Adrenal gland (tissue), 9 donors: ENCODE measurements at regions not wholly inside any gene's neighbourhood (a gene's known extent, or its start where the extent isn't known, plus 50 kb on each side); places are given as distances from the start of the nearest gene placed in this dataset.

ENCODE experiments used
- DNase-seq, 7 donors: peaks; one replicate each; pipeline ENCODE4 v3.0.0-alpha.2; 2019 to 2020
- H3K27ac ChIP-seq, 5 donors: fragments of 200-600 bp; sonication (generic) in 4 of 5; 1 replicate in 3 of 5; 2 replicates in 2 of 5; pipeline versions ENCODE4 v1.5.1 to v1.8.0; 2016 to 2020; ENCODE audit warnings: mild to moderate bottlenecking in 1 of 5
- H3K27me3 ChIP-seq: fragments of 200-600 bp; 2 replicates; pipeline ENCODE4 v1.8.0; 2021
- H3K36me3 ChIP-seq, 2 donors: fragments of 200-600 bp; replicated peaks in 1 of 2; 1 replicate in 1 of 2; 2 replicates in 1 of 2; pipeline versions ENCODE4 v1.5.1 to v1.8.0; 2018 to 2022
- H3K4me1 ChIP-seq, 2 donors: fragments of 200-600 bp; replicated peaks in 1 of 2; 1 replicate in 1 of 2; 2 replicates in 1 of 2; pipeline versions ENCODE4 v1.5.1 to v1.8.0; 2018 to 2021
- H3K4me3 ChIP-seq, 4 donors: fragments of 200-600 bp; sonication (generic) in 3 of 4; one replicate each; pipeline ENCODE4 v1.5.1; 2016 to 2018
- H3K9me3 ChIP-seq, 3 donors: fragments of 200-600 bp; sonication (generic) in 1 of 3; replicated peaks in 1 of 3; 1 replicate in 2 of 3; 2 replicates in 1 of 3; pipeline versions ENCODE4 v1.5.1 to v1.8.0; 2016 to 2021
- POLR2A ChIP-seq, 2 donors: fragments of 450-650 bp; IDR thresholded peaks; one replicate each; pipeline ENCODE4 v1.6.1; 2017; ENCODE audit warnings: antibody characterized with exemption in 2 of 2, mild to moderate bottlenecking in 2 of 2, moderate library complexity in 1 of 2
- WGBS, 4 donors: extraction: QIAGEN DNeasy Blood & Tissue Kit in 2 of 4; methylation state at CpG; one replicate each; pipeline versions ENCODE4 v1.1.5 to v1.1.7; 2013 to 2017; 5-methylcytosine and 5-hydroxymethylcytosine counted together
- intact Hi-C, 2 donors: fragments of 100-400 bp; cut with DNase I; formaldehyde crosslinking; loops; one replicate each; pipeline versions ENCODE4 v1.14.1 to v1.15.0; 2022 to 2023
- TF ChIP-seq, protein P1 (sequence below), 6 experiments: fragments of 450-650 bp in 4 of 6; fragments of 200-600 bp in 2 of 6; sonication (generic) in 1 of 6; IDR thresholded peaks; 1 replicate in 5 of 6; 2 replicates in 1 of 6; pipeline versions ENCODE4 v1.5.1 to v1.8.0; 2016 to 2021; ENCODE audit warnings: antibody characterized with exemption in 6 of 6, mild to moderate bottlenecking in 2 of 6, moderate library complexity in 1 of 6
- donor health status: healthy with polysubstance abuse.
- donor health status: Bipolar disorder and iron deficiency.
- donor health status: DM: yes; HTN: yes; CAD: no.
- donor health status: DM: no; HTN: no; CAD: no.
- donor health status: DM: no; HTN: no; CAD: no.

DNA sequence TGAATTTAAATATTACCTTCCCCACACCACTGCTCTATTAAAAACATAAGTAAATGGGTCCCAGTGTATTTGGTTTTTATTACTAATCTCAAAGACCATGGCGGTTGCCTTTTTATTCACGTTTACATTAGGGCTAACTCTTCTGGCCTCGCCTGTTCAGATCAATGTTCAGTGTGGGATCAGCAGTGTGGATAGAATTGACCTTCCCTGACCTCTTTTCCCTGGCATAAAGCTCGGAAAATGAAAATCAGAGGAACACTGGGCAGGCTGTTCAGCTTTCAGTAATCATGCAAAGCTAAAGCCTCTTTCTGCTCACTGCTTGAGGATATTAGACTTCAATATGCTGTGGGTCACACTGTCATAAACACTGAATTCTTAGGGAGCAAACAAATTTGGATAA lies 422.6 kb upstream of the ONECUT1 start:
- no peak overlapping the region for H3K27ac ChIP-seq
- WGBS, 4 donors, result 70 to 83% (median 77%) methylated on average over 4 of the region's 4 CpGs
- H3K36me3 ChIP-seq, result no peaks in the 10 kb centered on the region
- H3K4me3 ChIP-seq, result no peak overlapping the region
- H3K4me1 ChIP-seq, result no peaks in the 10 kb centered on the region
- DNase-seq, result no peak
- no peaks in the 10 kb centered on the region for H3K27me3 ChIP-seq
- TF ChIP-seq POLR2A (IDR thresholded peaks at IDR 0.05), result no peak
- TF ChIP-seq, protein P1, sequence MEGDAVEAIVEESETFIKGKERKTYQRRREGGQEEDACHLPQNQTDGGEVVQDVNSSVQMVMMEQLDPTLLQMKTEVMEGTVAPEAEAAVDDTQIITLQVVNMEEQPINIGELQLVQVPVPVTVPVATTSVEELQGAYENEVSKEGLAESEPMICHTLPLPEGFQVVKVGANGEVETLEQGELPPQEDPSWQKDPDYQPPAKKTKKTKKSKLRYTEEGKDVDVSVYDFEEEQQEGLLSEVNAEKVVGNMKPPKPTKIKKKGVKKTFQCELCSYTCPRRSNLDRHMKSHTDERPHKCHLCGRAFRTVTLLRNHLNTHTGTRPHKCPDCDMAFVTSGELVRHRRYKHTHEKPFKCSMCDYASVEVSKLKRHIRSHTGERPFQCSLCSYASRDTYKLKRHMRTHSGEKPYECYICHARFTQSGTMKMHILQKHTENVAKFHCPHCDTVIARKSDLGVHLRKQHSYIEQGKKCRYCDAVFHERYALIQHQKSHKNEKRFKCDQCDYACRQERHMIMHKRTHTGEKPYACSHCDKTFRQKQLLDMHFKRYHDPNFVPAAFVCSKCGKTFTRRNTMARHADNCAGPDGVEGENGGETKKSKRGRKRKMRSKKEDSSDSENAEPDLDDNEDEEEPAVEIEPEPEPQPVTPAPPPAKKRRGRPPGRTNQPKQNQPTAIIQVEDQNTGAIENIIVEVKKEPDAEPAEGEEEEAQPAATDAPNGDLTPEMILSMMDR (IDR thresholded peaks at IDR 0.05), result no peak
- H3K9me3 ChIP-seq, result no peaks in the 10 kb centered on the region
- intact Hi-C loops, result no loop called here

- Histone ChIP-seq H3K9me3 (no peaks in the 10 kb centered on the region), H3K36me3 (no peaks in the 10 kb centered on the region), H3K4me3 (no peak overlapping the region), H3K4me1 (no peaks in the 10 kb centered on the region), H3K27ac (no peak overlapping the region), H3K27me3 (no peaks in the 10 kb centered on the region)
- DNase-seq, result no peak
- WGBS, 4 donors, result 68 to 78% (median 73%) methylated on average over 3 of the region's 3 CpGs
- TF ChIP-seq POLR2A (IDR thresholded peaks at IDR 0.05), result no peak
- TF ChIP-seq, protein P1 (IDR thresholded peaks at IDR 0.05), result no peak
- intact Hi-C loops, result no loop called here
Observed at GRCh38 chr15:53210653-53211052, 420.5 kb upstream of the ONECUT1 start.

- Histone ChIP-seq H3K4me1 (no peaks in the 10 kb centered on the region), H3K27me3 (no peaks in the 10 kb centered on the region), H3K4me3 (no peak overlapping the region), H3K36me3 (no peaks in the 10 kb centered on the region), H3K27ac (no peak overlapping the region), H3K9me3 (no peaks in the 10 kb centered on the region)
- DNase-seq, result no peak
- 84 to 88% (median 86%) methylated on average over 9 of the region's 9 CpGs for WGBS, 4 donors
- no peak for TF ChIP-seq POLR2A (IDR thresholded peaks at IDR 0.05)
- TF ChIP-seq, protein P1 (IDR thresholded peaks at IDR 0.05), result no peak
- intact Hi-C loops, result no loop called here
Observed at GRCh38 chr15:53209396-53210042, 419.4 kb upstream of the ONECUT1 start.

DNA sequence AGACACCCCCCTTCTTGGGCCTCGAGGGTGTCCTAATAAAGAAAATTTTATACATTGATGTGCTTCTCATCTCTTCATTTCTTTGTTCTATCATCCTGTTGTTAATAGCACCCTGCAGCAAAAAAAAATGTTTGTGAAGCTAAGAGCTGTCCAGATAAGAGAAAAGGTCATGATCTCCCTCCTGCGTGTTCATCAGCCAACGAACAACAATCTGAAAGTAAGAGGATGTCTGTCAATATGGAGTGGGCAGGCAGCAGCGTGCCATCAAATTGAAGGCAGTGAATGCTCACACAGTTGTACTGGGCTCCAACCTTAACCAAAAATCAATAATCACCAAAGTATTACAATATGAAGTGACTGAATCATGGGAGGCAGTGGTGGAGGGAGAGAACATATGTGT lies 418.6 kb upstream of the ONECUT1 start:
- TF ChIP-seq POLR2A (IDR thresholded peaks at IDR 0.05), result no peak
- DNase-seq, result no peak
- 54 to 61% (median 59%) methylated on average over 4 of the region's 4 CpGs for WGBS, 4 donors
- no peaks in the 10 kb centered on the region for H3K36me3 ChIP-seq
- intact Hi-C loops, result no loop called here
- H3K27me3 ChIP-seq, result no peaks in the 10 kb centered on the region
- H3K9me3 ChIP-seq, result no peaks in the 10 kb centered on the region
- no peak overlapping the region for H3K4me3 ChIP-seq
- H3K27ac ChIP-seq, result no peak overlapping the region
- H3K4me1 ChIP-seq, result no peaks in the 10 kb centered on the region

- intact Hi-C loops, result no loop called here
- 34 to 60% (median 42%) methylated on average over 4 of the region's 4 CpGs for WGBS, 4 donors
Observed at GRCh38 chr15:53203454-53203853, 413.3 kb upstream of the ONECUT1 start.

More at GRCh38 chr15:53203454-53203853, 413.3 kb upstream of the ONECUT1 start:
- no peak for DNase-seq
- no peaks in the 10 kb centered on the region for H3K36me3 ChIP-seq
- no peaks in the 10 kb centered on the region for H3K27me3 ChIP-seq
- H3K4me1 ChIP-seq, result no peaks in the 10 kb centered on the region
- no peaks in the 10 kb centered on the region for H3K9me3 ChIP-seq
- H3K4me3 ChIP-seq, result no peak overlapping the region
- TF ChIP-seq POLR2A (IDR thresholded peaks at IDR 0.05), result no peak
- TF ChIP-seq, protein P1 (IDR thresholded peaks at IDR 0.05), result no peak
- no peak overlapping the region for H3K27ac ChIP-seq
